Pons (tissue), 1 donor: ENCODE measurements at regions not wholly inside any gene's neighbourhood (a gene's known extent, or its start where the extent isn't known, plus 50 kb on each side); places are given as distances from the start of the nearest gene placed in this dataset.
"Not testable (repeated sequence)": the region's sequence is repeated elsewhere in the genome, so short reads cannot be mapped to it uniquely, and the experiment has no call there.

Source experiments
- DNase-seq: peaks from one replicate; pipeline ENCODE4 v3.0.0-alpha.2; 2016; ENCODE audit warnings: low spot score

DNA sequence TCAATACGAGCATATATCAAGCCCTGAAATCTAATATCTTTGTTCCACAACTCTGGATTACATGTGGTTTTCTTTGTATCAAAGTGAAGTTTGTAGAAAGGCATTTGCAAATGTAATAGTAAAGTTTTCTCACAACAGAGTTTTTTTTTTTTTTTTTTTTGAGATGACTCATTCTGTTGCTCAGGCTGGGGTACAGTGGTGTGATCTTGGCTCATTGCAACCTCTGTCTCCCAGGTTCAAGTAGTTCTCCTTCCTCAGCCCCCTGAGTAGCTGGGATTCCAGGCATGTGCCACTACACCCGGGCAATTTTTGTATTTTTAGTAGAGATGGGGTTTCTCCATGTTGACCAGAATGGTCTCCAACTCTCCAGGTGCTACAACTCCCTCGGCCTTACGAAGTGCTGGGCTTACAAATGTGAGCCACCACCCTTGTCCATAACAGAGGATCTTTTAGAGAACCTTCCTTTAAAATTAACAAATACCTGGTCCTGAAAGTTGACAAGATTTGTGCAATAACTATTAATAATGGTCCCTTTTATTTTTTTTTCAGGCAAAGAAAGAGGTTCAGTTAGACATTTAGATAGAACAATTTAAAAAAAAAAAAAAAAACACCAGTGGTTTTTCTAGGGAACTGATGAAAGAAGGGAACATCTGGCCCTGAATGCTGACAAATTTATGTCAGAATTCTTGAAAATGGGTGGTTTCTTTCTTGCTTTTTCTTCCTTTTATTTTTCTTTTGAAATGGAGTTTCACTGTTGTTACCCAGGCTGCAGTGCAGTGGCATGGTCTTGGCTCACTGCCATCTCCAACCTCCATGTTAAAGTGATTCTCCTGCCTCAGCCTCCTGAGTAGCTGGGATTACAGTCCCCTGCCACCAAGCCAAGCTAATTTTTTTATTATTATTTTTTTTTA is 278.5 kb downstream of the RPS4Y2 start:
- no peak for DNase-seq

DNA sequence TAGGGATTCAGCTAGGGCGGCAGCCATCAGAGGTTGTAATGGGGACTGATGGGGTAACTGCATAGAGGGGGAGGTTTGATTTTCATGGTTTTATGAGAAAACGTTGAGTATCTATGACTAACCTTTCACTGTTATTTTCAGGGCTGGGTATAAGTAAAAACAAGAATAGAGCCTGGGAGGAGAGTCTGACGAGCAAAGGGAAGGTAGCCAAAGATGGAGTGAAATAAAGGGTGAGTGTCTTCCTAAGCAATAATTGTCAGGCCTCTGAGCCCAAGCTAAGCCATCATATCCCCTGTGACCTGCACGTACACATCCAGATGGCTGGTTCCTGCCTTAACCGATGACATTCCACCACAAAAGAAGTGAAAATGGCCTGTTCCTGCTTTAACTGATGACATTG is 281.5 kb downstream of the RPS4Y2 start:
- not testable (repeated sequence) for DNase-seq

DNA sequence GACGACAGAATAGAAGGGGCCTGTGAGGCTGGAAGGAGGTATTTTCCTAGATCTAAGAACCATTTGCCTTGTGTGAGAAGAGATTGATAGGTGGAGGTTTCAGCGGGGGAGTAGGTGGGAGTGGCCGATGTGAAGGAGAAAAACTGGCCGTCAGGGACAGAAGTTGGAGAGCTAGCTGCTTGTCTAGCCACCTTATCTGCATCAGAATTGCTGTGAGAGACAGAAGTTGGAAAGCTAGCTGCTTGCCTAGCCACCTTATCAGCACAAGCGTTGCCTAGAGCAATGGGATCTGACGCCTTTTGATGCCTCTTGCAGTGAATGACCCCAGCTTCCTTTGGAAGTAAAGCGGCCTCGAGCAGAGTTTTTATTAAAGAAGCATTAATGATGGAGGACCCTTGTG is 283.9 kb downstream of the RPS4Y2 start:
- DNase-seq: no peak

DNA sequence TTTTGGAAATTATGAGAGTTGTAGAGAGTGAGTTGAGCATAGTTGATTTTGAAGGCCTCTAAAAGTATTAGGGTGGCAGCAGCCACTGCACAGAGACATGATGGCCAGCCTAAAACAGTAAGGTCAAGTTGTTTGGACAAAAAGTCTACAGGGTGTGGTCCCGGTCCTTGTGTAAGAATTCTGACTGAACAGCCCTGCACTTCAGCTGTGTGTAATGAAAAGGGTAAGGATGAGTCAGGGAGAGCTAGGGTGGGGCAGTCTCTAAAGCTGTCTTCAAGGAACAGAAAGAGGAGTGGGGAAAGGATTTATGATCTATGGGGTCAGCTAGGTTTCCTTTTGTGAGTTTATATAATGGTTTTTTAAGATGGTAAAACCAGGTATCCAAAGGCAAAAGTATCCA is 284.8 kb downstream of the RPS4Y2 start:
- not testable (repeated sequence) for DNase-seq

DNA sequence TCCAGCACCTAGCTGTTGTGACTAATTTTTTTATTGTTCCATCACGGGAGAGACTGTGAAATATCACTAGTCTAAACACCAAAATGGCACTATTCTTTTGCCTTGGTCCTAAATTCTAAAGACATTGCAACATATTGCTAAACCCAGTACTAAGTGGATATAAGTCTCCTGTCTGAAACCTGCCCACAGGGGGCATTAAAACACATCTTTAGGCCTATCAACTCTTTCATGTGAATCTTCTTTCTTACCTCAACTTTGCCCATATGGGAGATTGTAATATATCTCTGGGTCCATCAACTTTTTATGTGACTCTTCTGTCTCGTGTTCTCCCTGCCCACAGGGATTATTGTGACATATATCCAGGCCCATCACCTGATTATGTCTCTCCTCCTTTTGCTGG is 317.2 kb downstream of the RPS4Y2 start:
- no peak for DNase-seq

DNA sequence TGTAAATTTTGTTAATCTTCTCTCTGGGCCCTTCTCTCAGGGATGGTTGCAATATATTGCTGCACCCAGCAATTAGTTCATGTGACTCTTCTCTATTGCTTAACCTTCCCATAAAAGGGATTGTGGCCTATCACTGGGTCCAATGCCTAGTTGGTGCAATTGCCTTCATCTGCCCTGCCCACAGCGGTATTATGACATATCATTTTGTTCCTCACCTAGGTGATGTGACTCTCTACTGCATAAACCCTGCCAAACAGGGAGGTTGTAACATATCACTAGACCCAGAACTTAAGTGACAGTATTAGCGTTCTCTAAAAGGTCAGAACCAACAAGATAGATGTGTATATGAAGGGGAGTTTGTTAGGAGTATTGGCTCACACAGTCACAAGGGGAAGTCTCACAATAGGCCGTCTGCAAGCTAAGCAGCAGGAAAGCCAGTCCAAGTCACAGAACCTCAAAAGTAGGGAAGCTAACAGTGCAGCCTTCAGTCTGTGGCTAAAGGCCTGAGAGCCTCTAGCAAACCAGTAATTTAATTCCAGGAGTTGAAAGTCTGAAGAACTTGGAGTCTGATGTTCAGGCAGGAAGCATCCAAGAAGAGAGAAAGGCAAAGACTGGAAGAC is 317.8 kb downstream of the RPS4Y2 start:
- DNase-seq: no peak

DNA sequence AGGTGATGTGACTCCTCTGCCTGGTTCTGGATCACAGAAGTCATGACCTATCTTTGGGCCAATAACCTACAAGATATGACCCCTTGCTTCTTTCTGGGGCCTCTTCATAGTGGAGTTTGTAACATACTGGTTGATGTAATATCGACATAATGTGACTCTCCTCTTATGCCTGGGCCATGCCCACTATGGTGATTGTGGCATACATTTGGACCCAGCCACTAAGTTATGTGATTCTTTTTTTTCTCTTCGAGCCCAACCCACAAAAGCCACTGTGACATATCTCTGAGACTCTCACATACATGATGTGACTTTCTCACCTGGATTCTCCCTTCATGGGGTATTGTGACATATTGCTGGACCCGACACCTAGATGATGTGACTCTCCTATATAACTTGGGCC is 319.8 kb downstream of the RPS4Y2 start:
- no peak for DNase-seq

DNA sequence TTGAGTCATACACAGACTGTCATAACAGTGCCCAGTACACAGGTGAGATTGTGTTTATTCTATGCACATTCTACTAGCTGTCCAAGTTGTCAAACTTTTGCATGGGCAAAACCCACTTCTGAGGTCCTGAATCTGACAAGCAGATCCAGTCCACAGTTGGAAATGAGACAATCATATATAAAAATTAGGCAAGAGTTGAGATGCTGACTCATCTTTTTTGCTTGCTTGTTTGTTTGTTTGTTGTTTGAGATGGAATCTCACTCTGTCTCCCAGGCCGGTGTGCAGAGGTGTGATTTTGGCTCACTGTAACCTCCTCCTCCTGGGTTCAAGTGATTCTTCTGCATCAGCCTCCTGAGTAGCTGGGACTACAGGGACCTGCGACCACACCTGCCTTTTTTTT is 323.8 kb downstream of the RPS4Y2 start:
- DNase-seq: no peak

DNA sequence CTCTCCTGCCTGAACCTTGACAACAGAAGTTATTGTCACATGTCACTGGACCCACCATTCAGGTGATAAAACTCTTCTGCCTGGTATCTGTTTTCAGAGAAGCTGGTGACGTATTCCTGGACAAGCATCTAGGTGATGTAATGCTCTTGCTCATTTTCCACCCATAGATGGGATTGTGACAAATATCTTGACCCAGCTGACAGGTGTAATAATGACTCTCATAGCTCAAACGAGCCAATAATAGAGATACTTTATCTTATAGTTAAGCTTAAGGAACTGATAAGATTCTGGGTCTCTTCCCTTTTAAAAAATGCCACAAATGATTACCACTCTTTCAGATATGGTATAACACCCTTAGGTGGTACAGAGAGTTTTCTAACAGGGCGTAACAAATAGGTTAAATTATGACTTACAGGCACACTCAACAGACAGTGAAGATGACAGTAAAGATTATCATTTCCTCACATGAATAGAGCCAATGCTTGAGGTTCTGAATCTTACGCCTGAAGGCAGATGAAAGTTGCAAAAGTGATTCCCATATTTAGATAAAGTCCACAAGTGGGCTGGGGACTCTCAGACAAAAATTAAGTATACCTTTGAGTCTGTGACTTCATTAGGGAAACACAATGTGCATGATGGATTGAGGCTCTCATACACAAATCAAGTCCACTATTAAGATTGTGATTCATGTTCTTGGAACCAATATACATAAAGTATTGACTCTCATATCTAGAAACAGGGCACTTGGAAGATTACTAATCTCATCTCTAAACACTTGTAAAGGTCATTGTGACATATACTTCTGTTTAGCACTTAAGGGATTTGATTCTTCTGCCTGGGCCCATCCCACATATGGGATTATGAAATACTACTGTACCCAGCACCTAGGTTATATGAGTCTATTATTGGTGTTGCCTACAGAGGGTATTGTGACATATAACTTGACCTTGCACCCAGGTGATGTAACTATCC is 326.0 kb downstream of the RPS4Y2 start:
- no peak for DNase-seq

DNA sequence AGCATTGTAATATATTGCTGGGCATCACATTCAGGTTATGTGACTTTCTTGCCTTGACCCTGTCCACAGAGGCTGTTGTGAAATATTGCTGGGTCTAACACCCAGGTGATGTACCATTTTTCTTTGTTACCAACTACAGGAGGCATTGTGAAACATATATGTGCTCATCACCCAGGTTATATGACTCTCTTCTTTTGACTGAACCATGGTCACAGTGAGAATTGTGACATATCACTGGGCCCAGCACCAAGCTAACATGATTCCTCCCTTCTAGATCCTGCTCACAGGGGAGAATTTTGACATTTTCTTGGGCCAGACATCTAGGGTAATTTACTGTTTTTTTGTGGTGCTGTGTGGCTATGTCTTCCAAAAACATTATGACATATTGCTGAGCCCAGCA is 326.7 kb downstream of the RPS4Y2 start:
- DNase-seq: no peak

DNA sequence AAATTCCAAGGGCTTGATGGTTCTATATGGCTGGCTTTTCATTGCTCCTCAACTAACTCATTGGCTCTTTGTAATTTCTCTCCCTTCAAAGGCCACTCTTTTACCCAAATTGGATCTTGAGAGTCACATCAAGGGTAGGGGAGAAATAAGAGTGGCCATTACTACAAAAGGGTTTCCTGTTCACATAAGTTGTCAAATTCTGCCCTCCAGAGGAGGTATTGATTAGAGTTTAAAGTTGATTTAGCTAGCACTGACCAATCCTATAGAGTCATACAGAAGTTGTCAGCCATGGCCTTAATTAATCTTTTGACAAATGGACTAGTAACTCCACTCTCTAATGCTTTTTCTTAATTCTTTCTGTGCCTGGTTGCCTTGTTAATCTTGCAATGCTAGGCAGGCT is 336.0 kb downstream of the RPS4Y2 start:
- no peak for DNase-seq

DNA sequence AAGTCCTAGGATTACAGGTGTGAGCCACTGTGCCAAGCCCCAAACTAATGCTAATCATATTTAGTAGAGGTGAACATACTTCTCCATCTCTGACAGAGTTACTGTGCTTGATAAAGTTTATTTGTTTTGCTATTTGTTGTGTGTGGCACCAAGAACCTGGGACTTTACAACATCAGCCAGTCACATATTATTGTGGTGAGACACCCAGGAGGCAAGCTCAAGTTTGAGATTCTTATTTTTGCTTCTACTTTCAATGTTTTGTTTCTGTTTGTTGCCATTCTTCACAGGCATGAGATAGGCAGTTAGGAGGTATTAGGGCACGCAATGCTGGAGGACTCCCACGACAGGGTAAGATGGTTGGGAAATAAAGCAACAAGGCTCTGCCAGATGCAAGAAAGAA is 346.6 kb downstream of the RPS4Y2 start:
- DNase-seq: no peak

DNA sequence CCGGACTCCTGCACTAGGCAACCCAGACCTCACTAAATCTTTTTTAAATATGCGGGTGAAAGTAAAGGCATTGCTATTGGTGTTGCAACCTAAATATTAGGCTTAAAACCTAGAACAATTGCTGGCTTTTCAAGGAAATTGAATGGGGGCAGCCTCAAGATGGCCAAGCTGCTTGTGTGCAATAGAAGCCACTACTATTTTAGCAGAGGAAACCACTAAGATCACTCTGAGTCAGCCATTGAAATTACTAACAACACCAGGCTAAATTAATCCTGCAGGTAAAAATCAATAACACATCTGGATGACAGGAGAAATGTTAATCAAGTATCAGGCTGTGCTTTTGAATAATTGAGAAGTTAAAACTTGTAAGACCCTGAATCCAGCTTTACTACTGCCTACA is 348.0 kb downstream of the RPS4Y2 start:
- no peak for DNase-seq

DNA sequence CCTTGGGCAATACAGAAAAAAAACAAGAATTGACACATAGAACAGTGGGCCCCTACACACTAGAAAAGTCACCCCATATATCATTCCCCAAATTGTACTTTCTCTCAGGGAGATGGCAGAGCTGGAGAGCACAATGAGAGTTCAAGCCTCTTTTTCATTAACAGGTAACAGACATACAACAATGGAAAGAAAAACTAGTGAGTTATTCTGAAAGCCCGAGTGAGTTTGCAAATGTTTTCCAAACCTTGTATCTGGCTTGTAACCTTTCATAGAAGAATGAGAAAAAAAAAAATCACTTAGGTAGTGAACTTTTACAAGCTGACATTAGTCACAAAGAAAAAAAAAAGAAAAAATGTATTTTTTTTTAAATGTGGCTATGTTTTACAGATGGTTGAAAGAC is 349.6 kb downstream of the RPS4Y2 start:
- no peak for DNase-seq

DNA sequence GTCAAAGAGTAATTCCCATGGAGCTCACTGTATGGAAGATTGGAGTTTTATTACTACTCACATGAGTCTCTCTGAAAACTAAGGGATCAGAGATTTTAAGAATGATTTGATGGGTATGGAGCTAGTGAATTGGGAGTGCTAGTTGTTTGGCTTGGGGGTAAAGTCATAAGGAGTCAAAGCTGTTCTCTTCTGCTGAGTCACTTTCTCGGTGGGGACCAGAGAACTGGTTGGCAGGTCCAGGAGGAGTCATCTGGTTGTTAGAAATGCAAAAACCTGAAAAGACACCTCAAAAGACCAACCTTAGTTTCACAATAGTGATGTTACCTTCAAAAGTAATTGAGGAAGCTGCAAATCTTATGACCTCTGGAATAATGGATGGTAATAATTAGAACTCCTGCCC is 355.4 kb downstream of the RPS4Y2 start:
- DNase-seq: no peak

DNA sequence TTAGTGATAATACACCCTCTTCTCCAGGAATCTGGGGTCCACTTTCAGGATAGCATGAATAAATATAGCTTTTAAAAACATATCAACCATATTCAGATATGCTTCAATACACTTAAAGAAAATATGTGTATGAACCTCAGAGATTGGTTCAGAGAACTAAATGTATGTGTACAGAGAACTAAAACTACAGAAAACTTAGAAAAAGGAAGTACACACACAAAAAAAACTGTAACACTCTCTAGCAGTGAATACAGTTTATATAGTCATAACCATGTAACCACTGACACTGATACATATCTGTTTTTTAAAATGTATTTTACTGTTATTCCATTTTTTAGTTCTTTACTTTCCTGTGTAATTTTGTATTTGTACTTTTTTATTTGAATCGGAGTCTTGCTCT is 365.2 kb downstream of the RPS4Y2 start:
- DNase-seq: no peak

DNA sequence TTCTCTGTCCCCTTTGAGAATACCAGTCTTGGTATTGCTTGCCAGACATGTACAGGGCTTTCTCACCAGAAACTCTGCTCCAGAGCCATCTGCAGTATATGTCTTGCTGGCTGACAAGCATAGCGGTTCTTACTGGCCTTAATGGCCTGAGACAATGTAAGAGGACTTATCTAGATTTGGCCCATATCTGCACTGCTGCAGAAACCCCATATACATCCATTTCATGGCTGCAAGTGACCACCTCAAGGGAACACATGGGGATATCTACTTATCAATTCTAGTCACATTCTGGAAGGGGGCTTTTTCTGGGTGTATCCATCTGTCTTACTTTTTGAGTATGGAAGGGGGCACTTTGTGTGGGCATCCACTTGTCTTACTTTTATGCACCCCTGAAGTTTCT is 375.5 kb upstream of the RBMY1B start:
- DNase-seq: no peak

DNA sequence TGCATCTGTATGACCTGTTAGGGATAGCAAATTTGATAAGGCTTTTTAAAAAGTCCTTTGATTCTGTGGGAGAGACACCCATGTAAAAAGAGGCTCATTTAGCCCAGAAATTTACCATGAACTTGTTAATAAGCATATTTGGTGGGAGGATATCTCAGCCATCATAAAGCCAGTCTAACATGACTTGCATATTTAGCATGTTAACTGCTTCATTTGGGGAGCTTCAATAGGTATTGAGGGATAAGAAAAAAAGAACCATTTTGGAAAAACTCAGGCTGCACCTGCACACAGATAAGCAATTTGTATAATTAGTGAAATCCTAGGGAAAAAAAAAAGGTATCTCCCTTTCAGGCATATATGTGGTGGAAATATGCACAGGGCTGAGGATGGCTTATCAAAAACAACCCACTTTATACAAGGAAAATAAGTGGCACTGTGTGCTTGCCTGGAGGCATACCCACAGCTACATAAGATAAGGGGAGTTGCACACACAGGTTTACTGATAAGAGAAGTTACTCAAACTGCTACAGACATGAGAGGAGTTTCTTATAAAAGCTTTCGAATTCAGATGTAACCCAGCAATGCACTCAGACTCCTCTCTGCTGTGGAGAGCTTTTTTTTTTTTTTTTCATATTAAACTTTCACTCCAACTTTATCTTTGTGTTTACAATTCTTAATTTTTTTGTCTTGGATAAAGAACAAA is 372.9 kb upstream of the RBMY1B start:
- DNase-seq: no peak

DNA sequence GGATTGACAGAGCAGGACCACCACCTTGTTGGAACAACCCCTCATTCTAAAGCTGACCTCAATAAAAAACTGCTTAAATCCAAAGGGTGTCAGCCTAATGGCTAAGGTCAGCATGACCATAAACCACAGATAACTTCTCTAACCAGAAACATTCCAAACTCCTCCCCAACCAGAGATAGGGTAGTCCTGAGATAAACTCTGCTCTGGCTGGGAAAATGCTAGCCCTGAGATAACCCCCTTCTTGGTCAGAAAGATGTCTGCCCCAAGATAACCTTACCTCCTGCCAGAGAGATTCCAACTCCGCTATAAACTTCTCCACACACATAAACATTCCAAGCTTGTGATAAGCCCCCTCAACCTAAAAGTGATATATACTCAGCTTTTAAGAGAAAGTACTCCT is 364.8 kb upstream of the RBMY1B start:
- no peak for DNase-seq

DNA sequence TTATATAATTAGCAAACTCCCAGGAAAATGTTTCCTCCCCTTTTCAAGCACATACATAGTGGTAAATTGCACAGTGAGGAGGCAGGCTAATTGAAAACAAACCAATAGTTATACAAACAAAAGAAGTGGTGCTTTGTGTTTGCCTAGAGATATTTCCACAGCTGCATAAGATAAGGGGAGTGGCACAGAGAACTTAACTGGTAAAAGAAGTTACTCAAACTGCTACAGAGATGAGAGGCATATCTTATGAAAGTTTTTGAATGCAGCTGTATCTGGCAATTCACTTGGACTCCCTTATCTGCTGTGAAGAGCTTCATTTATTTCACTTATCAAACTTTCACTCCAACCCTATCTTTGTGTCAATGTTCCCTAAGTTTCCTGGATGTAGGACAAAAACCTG is 361.2 kb upstream of the RBMY1B start:
- no peak for DNase-seq

DNA sequence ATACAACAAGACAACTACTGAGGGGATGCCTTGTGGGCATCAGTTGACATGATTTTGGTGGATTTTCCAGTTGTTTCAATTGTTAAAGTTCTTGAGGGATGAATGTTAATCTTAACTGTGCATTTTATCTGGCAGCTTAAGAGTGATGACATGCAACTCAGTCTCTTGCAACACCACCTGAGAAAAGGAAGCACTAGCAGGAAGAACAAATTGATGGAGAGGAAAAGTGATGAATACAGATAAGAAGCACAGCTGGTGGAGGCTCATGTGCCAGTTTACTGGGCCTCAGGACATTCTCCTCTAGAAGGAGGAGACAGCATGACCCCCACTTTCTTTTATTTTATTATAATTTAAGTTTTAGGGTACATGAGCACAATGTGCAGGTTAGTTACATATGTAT is 341.3 kb upstream of the RBMY1B start:
- no peak for DNase-seq
